ENCODE measurements at regions not wholly inside any gene's neighbourhood (a gene's known extent, or its start where the extent isn't known, plus 50 kb on each side); places are given as distances from the start of the nearest gene placed in this dataset.
"Not testable (repeated sequence)": the region's sequence is repeated elsewhere in the genome, so short reads cannot be mapped to it uniquely, and the experiment has no call there.

DNA sequence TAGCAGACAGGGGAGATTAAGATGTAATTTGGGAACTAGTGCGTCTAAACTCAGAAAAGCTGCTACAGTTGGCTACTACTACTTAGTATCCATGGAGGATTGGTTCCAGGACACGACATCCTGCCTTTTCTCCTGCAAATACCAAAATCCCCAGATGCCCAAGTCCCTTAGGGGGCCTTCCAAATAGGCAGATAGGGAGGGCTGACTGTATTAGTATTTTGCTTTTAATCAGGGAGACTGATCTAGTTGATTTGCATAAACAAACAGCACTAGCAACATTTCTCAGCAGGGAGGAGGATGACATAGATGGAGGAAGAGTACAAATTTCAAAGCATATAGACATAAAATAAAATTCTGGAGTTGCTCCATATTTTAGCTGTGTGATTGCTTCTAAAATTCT is 621.6 kb upstream of the GOT2 start:
- DNase-seq, result no peak

GRCh38 chr16:59351305-59351903 is 617.3 kb upstream of the GOT2 start:
- no peak for DNase-seq

GRCh38 chr16:59350670-59351069 is 616.6 kb upstream of the GOT2 start:
- DNase-seq, result no peak

- DNase-seq, result no peak
Observed at GRCh38 chr16:59342669-59343068, 608.6 kb upstream of the GOT2 start.

GRCh38 chr16:59341368-59341767 is 607.3 kb upstream of the GOT2 start:
- DNase-seq, result peak in 1 of 2 experiments; percentile 31

DNA sequence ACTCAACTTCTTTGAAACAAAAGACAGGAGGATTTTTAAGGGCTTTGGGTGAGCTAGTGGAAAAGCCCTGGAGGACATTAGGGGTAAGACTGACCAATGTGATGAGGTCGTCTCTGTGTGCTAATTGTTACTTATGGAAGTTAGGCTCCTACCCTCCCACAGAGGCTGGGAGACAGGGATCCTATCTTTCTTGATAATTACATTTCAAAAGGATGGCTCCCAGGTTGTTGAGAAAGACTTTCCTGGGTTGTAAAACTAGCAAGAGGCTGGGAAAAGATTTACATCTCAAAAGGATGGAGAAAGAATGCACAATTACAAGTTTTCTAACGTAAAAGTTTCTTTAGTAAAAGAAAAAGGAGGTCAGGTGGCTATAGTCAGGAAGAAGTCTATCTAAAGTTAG is 605.8 kb upstream of the GOT2 start:
- no peak for DNase-seq

DNA sequence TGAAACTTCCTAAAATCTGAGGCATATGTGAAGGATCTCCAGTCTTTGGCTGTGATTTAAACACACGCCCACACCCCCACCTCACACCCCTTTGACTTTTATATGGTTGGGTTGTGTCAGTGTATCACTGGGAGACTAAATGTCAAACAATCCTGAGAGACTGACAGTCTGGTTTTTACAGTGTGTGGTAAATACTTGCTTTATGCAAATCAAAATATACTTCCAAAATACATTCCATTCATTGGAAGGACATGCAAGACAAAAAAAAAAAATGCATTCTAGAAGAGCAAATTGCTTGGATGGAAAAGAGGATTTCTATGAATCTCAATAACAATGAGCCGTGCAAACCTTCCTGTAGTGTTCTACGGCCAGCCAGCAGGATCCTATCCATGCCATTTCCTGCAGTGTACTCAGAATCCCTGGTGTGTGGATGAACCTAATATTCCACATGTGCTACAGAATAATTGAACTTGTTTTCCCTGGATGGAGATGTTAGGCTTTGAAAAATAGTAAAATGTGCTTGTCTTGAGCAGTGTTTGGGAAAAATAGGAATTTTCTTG is 602.1 kb upstream of the GOT2 start:
- DNase-seq, result no peak

DNA sequence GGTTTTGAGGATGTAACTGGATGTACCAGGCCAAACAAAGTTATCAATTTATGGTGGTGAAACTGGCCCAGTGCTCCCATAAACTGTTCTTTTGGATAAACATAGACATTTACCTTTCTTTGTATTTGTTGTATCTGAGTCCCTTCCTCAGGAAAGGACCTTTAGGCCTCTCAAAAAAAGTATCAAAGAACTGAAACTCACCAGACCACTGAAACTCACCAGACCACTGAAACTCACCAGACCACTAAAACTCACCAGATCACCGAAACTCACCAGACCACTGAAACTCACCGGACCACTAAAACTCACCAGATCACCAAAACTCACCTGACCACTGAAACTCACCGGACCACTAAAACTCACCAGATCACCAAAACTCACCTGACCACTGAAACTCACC is 597.6 kb upstream of the GOT2 start:
- DNase-seq, result not testable (repeated sequence)

- DNase-seq, result no peak
Observed at GRCh38 chr16:59330019-59330670, 596.0 kb upstream of the GOT2 start.

- no peak for DNase-seq
Observed at GRCh38 chr16:59328961-59329360, 594.8 kb upstream of the GOT2 start.

DNA sequence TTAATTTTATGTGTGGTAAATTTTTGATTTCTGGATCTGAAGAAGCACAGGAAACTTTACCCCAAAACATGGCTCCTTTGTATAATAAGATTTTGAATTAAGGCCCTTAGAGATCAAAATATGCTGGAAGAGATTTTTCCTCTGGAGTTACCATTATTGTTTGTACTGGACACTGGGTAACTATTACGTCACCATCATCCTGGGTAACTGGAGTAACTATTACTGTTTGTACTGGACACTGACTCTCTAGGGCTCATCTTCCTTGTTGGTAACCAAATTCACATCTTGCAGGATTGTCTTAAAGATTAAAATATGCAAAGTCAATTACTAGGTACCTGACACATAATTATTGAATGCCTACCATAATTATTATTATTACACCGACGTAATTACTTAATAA is 593.8 kb upstream of the GOT2 start:
- DNase-seq, result no peak

DNA sequence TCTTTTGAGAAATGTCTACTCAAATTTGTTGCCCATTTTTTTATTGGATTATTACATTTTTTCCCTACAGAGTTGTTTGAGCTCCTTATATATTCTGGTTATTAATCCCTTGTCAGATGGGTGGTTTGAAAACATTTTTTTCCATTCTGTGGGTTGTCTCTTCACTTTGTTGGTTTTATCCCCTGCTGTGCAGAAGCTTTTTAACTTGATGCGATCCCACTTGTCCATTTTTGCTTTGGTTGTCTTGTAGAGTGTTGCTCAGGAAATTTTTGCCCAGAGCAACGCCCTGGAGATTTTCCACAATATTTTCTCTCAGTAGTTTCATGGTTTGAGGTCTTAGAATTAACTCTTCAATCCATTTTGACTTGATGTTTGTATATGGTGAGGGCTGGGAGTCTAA is 592.8 kb upstream of the GOT2 start:
- no peak for DNase-seq

DNA sequence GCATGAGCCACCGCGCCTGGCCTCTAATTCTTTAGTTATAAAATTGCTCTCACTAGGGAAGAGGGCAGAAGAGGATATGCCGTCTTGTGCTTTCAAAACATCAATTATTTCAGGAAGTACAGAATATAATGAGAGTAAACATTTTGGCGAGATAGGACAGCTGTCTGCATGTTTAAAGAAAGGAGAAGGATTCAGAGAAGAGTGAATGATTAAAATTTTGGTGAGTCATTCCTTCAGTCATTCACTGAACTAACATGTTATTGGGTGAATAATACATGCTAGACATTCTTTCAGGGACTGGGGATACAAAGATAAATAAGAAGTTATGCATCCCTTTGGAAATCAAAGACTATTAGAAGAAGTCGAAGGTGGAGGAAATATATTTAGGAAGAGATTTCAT is 590.3 kb upstream of the GOT2 start:
- no peak for DNase-seq

DNA sequence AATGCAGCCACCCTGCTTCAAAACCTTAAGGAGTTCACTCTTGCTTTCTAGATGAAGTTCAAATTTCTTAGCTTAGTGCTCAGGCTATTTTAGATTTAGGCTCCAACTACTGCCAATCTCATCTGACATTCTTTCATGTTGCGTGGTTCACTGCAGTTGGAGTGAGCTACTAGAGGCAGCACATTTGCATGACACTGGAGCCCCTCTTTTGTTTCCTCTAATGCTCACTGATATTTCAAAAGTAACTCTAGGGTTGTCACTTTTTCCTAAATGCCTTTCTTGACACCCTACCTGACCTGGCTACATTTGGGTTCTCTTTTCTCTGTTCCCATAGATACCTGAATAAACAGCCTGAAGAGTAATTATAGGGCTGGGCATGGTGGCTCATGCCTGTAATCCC is 586.5 kb upstream of the GOT2 start:
- DNase-seq, result no peak

- DNase-seq, result peak in 1 of 2 experiments; percentile 9
Observed at GRCh38 chr16:59319871-59320270, 585.8 kb upstream of the GOT2 start.

DNA sequence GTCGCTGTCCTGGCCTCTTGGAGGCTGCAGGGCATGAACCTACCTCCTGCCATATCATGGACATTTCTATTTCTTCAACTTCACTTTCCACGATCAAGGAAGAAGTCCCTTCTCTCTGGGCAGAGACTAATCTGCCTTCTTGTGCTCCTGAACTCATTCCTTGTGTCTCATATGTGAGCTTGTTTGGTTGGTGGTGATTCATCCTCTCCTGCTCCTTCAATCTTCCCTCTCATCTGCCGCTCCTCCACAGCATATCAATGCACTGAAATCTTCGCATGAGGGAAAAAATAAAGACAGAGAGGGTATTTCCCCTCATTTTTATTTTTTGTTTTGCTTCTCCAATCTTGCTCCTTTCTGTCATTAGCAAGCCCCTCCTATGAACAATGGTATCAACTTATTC is 571.7 kb upstream of the GOT2 start:
- no peak for DNase-seq

- DNase-seq, result no peak
Observed at GRCh38 chr16:59296888-59297287, 562.8 kb upstream of the GOT2 start.

GRCh38 chr16:59295993-59296736 is 562.0 kb upstream of the GOT2 start:
- peak in 1 of 2 experiments; percentile 22 for DNase-seq

DNA sequence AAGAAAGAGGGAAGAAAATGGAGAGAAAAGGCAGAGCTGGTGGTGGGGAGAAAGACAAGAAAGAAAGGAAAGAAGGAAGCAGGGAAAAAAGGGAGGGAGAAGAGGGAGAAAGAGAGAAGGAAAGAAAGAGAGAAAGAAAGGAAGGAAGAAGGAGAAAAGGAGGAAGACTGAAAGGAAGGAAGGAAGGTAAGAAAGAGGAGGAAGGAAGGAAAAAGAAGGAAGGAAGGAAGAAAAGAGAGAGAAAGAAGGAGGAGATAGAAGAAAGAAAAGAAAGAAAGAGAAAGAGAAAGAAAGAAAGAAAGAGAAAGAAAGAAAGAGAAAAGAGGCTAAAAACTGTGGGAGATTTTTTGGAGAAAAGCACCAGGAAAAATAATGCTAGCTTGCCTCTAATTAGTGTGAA is 561.4 kb upstream of the GOT2 start:
- no peak for DNase-seq

DNA sequence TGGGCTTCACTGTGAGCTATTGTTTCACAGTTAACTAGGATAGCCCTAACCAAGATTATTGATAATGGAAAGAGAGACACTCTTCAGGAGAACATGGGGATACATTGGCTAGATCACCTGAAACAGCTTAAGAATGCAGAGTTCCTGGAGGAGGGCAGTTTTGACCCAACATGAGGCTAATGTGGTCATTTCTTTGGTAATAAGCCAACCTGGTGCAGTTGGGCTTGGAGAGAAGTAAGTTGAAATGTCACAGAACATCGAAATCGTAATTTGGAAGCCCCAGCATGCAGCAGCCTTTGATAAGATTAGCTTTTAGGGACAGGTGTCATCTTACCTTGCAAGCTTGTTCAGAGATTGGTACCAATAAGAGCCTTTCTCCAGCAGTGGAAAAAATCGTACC is 556.6 kb upstream of the GOT2 start:
- DNase-seq, result no peak

DNA sequence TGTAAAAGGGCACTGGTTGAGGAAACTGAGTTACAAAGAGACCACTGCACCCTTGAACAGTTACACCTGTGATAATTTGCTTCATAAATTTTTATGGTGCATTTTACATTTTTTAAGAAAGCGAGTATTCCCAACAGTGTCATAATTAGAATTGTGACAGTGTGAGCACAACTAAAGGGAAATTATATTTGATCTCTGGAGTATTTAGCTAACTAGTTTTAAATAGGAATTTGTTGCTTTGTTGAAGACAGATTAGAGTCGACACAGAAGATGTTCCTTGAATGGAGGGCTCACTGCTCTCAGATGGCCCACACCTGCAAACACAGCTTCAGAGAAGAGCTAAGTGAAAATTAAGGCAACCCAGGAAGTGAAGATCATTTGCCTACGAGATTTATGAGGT is 555.0 kb upstream of the GOT2 start:
- DNase-seq, result no peak

GRCh38 chr16:59274141-59274540 is 540.0 kb upstream of the GOT2 start:
- DNase-seq, result no peak

- DNase-seq, result no peak
Observed at GRCh38 chr16:59263955-59264354, 529.8 kb upstream of the GOT2 start.

DNA sequence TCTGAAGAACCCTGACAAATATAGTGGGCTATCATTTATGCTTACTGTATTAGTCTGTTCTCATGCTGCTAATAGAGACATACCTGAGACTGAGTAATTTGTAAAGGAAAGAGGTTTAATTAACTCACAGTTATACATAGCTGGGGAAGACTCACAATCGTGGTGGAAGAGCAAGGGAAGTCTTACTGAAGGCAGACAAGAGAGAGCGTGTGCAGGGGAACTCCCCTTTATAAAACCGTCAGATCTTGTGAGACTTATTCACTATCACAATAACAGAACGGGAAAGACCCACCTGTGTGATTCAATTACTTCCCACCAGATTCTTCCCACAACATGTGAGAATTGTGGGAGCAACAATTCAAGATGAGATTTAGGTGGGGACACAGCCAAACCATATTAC is 526.8 kb upstream of the GOT2 start:
- DNase-seq, result no peak
